NCI-H1436 (cell line): ENCODE measurements at regions not wholly inside any gene's neighbourhood (a gene's known extent, or its start where the extent isn't known, plus 50 kb on each side); places are given as distances from the start of the nearest gene placed in this dataset.

Source experiments
- DNase-seq: peaks from one replicate; lab custom pipeline; 2025; lab: John Stamatoyannopoulos, UW

DNA sequence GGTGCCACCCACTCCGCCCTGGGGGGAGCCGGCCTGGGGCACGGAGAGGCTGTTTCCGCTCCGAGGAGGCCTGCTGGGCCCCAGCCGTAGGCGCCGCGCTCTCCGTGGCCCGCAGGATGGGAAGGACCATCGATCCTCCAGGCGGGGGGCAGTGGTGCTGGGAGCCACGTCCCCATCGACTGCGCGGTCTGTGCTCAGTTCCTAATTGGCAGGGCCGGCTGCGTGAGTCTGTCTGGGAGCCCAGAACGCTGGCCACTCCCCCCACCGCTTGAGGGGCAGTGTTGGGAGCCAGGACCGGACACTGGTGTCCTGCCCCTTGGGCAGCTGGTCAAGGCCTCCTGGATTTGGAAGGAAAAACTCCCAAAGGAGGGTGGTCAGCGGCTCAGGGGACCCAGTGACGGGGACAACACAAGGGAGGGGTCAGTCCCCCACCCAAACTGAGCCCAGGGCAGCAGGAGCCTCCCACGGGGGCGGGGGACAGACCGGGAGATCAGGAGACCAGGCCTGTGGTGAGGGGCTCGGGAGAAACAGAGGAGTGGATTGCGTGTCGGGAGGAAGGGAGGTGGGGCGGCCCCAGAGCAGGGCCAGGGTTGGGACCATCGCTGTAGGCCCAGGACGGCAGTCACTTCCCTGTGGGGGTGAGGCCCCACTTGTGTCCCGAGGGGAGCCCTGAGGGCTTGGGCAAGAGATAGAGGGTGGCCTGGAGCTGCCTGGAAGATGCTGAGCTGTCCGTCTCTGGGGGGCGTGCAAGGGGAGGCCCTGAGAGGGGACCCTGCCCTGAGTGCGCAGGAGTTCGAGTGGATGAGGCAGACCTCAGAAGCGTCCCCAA is 89.0 kb downstream of the UNCX start:
- DNase-seq: no peak

DNA sequence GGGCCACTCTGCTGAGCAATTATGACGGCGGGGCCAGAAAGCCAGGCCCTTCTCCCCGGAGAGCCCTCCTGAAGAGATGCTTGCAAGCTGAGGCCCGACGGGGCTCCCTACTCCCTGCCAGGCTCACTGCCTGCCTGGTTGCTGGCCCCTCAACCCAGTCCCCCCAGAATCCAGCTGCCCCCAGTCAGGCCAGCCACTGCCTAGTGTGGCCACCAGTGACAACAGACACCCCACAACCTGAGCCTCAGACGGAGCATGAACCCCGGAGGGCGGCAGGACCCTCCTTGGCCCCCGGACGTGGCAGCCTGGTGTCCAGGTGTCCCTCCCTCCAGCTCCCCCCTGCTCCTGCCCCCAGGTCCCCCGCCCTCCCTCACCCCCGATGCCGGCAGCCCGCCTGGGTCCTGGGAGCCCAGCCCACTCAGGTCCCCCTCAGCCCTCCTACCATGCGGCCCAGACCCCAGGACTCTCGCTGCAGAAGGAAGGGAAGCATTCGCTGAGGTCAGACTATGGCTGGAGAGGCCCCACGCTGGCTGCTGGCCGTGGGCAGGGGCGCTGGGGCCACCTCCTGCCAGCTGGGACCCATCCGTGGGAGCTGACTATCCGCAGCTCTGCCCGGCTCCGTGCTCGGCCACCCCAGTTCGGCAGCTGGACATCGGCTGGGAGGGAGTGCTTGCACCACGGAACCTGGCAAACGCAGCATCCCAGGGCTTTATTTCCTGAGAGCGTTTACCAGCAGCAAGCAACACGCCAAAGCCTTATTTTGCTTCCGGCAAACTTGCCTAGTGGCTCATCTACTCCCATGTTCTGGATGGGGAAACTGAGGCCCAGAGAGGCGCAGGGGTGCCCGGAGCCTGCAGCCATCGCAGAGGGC is 89.8 kb downstream of the UNCX start:
- DNase-seq: peak; percentile 16

DNA sequence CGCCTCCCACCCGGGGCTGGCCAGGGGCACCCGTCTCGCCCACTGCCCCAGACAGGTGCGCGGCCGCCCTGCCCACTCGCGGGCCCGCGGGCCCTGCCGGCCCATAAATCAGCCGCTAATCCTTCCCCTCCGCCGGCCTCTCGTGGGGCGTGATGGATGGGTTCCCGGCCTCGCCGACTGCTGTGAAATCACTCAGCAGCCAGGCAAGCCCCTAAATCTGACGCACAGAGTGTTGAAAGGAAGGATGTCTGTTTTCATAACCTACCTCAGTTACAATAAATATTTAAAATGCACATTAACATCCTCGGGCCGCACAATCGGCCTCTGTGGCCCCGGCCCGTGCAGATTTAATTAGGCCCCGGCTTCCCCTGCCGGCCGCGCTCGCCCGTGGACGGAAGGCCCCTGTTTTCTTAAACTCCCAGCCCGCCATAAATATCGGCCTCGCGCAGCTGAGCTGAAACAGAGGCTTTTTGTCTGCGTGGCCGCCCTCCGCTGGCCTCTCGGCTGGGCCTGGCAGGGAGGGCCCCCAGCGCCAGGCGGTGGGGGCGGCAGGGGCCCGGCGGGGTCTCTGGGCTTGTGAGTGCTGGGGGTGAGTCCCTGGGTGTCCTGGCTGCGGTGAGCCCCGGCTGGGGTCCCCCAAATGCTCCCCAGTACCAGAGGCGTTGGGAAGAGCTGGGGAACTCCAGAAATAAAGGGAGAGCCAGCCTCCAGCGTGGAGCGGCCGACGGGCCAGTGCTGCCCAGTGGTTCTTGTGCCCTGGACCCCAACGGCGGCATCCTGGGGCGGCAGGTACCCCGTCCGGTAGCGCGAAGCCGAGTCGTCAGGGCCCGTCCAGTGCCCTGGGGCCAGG is 90.7 kb downstream of the UNCX start:
- DNase-seq: no peak

DNA sequence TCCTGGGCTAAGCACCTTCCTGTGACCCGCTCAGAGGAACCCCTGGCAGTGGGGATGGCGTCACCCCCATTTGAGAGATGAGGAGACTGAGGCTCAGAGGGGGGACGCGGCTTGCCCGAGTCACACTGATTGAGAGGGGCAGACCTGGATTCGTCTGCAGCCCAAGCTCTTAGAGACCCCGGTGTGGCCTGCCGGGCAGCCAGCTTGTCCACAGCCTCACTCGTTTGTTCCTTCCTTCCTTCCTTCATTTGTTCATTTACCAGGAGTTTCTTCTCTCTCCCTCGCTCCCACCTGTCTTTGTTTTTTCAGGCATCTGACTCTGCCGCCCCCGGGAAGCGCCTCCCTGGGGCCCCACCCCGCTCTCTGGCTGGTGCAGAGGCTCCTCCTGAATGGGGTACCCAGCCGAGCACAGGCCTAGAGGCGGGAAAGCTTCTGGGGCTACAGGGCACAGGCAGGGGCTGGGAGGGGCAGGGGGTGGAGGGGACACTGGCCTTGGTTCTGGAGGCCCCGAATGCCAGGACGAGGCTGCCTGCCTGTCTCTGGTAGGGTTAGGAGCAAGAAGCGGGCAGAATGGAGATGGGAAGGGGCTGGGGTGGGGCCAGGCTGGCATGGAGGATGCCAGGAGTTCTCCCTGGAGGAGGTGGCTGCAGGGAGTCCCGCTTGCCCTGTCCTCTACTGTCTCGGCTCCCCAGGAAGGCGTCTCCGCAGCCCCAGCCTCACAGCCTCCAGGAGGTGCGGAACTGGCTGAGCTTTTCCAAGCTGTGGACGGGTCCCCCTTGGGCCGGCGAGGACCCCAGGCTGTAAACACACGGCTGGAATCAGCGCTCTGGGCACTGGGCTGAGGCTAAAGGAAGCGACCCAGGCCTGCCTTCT is 91.6 kb downstream of the UNCX start:
- no peak for DNase-seq

DNA sequence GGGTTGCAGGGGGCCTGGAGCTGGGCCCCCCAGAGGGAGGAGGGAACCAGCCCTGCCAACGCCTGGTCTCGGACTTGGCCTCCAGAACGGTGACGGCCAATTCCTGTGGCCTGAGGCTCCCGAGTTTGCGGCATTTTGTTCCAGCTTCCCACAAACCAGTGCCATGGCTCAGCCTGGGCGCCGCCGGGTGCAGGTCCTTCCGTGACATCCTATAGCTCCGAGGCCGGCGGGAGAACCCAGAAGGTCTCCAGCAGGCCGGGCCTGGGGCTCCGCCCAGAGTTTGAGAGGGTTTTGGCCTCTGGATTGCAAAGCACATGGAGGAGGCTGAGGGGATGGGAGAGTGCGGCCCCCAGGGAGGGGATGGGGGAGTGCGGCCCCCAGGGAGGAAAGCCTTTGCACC is 92.6 kb downstream of the UNCX start:
- no peak for DNase-seq

DNA sequence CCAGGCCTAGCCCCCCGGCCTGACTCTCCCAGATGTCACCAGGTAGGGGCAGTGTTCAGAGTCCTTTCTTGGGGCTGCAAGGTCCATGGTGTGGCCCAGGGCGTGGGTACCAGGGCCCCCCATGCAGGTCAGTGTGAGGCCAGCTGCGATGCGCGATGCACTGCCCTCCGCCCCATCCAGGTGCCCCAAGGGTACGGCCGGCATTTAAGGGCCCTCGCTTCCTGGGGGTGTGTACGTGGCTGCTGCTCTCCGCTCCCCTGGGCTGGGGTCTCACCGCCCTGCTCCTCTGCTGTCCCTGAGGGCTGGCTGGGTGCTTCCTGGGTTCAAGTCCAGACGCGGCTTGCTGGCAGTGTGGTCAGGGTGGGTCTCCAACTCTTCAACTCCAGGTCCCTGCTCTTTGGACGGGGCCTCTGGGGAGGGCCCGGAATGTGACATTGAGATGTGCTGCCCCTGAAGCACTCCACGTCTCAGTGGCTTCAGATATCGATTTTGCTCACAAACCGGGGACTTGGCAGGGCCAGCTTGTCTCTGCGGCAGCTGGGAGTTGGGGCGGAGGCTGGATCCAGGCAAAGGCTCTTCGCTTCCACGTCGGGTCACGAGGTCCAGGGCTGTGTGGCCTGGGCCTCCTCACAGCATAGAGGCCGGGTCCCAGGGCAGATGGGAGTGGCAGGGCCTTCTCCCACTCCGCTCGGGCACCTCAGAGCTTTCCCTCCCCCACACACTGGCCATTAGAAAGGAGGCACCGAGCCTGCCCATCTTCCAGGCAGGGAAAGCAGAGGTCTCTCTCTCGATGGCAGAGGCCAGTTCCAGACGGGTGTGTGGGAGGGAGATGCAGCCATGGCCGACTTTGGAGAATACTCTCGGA is 93.2 kb downstream of the UNCX start:
- no peak for DNase-seq

DNA sequence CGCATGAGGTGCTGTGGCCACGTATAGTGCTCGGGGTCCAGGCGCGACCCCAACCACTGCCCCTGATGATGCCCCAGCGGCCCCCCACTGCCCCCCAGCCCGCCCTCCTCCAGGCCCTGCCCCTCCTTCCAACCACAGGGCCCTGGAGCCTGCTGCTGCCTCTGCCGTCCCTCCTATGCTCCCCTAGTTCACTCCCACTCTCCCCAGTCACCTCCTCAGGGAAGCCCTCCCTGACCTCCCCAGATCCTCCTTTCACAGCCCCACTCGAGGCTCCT is 93.8 kb downstream of the UNCX start:
- DNase-seq: no peak

DNA sequence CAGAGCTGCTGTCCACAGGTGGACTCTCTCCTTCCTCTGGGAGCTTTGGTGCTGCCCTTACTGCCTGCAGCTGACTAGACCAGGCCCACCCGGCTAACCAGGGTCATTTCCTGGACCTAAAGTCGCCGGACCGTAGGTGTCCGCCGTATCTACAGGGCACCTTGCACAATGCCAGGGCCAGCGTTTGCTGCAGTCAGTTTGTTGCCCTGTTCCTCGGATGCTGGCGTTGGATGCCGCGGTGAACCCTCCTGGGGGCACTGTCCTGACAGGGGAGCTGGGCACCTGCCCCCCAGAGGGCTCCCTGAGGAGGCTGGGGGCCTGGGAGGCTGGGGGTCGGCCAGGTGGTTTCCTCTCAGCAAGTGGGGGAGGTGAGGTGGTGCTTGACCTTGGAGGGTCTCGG is 96.6 kb downstream of the UNCX start:
- no peak for DNase-seq

DNA sequence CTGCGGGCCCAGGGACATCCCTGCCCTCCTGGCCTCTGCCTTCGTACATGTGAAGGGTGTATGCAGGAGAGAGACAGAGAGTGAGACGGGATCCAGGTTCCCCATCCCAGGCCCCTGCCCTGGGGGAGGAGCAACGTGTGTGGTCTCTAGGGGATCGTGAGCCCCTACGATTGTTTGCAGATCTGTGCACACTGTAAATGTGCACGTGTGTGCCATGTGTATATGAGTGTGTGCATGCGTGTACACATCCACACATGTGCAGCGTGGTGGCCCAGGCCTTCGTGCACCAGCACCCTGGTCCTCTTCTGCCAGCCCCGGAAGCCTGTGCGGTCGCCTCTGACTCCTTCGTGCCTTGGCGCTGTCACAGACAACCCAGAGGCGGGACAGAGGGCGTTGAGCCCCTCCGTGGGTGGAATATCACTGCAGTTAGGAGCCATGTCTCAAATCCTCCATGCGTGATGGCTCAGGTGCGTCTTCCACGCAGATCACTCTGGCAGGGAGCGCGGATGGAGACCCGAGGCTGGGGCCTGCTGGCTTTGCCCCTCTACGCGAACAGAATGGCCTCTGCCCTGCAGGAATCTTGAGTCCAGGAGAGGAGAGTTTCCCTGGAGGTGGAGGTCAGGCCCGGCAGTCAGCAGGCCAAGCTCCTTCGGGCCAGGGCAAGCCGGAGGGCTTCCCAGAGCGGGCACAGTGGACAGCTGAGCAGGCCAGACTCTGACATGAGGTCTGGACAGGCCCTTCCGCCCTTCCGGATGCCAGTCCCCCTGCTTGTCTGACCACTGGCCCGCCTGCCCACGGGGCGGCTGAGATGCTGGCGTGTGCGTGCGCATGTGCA is 97.5 kb downstream of the UNCX start:
- no peak for DNase-seq

DNA sequence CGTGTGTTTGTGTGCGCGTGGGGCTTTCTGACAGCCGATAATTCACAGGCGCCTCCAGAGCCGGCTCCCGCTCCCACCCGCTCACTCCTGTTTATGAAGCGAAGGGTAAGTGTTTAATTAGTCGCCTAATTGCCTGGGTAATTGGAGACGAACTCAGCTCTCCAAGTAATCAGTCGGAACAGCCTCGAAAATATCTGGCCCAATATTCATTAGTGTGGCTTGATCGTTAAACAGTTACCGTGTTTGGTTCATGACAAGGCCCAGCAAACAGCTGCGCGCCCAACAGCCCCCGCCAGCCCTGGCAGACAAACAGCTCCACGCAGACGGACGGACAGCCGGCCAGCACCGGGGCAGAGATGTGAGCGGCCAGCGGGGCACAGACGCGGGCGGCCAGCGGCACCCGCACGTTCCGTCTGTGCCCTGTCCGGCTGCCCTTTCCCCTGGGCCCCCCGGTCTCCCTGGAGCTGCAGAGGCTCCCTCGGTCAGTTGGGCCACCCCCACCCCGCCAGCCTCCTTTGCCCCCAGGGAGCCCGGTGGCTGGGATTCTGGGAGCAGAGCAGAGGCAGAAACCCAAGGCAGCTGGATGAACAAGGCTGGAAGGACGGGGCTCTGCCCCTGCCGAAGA is 98.2 kb downstream of the UNCX start:
- DNase-seq: no peak

DNA sequence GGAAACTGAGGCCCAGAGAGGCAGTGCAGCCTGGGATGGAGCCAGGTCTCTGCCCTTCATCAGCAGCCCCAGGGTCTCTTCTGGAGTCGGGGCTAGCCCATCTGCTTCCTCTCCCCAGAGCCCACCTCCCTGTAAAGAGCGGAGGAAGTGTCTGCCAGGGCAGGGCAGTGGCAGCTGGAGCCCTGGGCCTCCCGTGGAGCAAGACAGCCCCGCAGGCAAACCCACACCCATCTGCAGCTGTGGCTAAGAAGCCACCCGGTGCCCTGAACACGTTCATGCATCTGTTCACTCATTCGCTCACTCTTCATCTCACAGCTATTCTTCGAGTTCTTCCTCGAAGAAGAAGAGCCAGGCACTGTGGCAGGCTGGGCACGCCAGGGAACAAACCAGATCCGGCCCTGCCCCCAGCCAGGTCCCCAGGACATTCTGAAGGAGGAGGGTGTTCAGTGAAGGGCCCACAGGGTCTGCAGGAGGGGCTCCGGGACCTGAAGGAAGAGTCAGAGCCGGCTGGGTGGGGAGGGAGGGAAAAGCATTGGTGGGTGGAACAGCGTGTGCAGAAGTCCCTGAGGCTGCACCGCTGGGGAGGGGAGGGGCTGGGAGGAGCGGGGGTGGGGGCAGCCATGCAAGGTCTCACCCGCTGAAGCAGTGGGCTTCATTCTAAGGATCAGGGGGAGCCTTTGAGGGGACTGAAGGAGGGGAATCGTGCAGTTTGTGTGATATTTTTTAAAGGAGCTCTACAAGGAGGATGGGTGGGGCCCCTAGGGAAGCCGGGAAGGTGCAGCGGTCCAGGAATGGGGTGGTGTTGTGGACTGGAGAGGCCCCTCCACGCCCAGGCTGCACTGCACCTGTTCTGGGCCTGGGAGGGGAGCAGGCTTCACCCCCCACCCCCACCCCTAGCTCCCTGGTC is 99.1 kb downstream of the UNCX start:
- no peak for DNase-seq

DNA sequence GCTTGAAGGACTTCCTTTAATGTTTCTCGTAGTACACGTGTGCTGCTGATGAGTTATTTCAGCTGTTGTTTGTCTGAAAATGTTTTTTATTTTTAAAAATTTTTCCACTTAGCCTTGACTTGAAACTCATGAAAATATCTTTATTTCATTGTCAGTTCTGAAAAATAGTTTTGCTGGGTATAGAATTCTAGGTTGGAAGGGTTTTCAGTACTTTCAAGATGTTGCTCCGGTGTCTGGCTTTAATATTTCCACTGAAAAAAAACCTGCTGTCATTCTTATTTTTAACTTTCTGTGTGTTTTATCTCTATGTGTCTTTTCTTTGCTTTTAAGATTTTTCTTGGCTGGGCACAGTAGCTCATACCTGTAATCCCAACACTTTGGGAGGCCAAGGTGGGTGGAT is 103.8 kb downstream of the UNCX start:
- DNase-seq: no peak

DNA sequence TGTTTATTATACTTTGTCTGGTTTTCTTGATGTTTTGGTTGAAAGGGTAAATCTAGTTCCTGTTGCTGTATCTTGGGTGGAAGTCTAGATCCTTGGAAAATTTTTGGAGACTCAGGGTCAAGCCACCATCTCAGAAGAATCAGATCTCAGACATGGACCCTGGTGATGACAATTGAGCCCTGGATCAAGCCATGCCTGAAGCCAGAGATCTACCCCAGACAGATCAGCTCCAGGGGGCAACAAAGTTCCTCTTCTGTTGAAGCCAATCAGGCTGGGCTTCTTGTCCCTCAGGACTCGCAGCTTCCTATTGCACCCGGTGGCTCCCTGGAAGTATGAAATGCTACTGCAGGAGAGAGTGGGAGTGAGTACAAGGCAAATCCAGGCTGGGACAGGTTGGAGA is 106.9 kb downstream of the UNCX start:
- no peak for DNase-seq

DNA sequence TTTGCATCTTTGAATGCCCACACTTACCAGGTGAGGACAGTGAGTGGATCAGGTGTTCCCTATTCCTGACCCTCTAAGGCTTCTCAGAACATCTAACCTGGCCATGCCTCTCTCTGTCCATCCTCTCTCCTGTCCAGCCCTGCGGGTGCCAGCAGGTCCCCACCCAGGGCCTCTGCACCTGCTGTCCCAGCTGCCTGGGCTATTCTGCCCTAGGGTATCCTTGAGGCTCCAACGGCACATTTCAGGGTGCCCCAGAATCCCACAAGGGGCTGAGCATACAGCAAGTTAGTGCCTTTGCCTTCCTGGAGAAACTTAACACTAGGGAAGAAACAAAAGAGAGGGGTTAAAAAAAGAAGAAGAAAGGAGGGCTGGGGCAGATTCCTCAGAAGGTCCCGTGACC is 107.4 kb downstream of the UNCX start:
- no peak for DNase-seq

DNA sequence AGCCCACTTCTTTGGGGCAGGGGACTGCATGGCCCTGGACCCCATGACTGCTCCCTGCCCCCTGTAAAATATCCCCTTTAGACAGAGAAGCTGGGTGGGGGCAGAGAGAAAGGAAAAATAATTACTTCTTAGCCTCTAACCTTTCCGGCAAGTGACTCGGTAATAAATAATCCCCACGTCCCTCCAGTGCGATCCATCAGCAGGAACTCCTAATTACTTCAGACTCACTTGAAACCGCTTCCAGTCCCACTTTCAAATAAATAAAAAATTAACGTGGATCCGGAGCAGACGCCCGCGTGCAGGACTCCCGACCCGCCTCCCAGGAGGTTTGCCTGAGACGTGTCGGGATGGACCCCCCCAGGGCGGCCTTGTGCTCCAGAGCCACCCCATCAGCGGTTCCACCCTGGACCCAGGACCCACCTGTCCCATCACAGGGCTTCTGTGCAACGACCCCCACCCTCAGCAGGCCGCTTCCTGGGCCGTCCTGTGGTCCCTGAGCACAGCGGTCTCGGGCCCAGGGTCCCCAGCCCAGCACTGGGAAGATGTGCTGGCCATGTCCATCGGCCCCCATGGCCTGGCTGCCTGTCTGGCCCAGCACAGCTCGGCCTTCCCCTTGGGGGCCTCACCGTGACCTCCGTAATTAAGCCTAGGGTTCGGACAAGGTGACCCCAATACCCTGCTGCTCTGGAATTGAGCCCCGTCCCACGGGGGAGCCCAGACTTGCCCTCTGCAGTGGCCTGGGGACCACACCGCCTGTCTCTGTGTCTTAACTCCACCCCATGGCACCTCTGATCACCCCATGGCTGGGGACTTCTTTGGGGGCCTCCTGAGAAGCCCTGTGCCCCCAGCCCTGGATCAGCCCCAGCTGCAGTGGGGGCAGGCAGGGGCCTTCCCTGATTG is 108.0 kb downstream of the UNCX start:
- DNase-seq: no peak

DNA sequence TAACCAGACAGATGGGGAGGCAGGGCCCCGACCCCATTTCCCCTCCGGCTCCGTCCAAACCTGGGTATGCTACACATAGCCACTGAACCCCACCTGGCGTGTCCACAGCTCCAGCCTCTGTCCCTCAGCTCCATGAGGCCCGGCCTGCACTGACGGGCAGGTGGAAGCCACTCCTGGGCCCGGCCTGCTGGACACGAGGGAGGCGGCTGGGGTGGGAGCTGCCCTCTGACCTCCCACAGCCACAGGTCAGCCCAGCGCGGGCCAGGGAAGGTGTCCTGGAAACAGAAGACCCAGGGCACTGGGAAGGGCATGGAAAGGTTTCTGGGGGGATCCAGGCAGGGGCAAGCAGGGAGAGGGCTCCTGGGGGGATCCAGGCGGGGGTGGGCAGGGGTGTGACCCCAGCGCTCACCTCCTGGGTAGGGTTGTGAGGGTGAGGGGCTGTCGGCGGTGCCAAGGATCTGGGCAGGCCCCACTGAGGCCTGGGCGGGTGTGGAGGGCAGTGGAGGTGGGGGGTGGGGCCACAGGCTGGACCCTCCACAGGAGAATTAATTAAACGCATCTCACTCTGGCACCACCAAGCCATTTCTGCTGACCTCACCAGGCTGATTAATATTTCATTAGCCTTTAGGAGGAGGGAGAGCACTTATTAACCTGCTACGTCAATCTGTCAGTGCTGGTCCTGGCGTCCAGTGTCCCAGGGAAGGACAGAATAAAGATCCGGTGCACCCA is 108.9 kb downstream of the UNCX start:
- DNase-seq: no peak
